Neural cell (in vitro differentiated cells): ENCODE measurements at regions not wholly inside any gene's neighbourhood (a gene's known extent, or its start where the extent isn't known, plus 50 kb on each side); places are given as distances from the start of the nearest gene placed in this dataset.

Source experiments
- CTCF ChIP-seq: fragments of 450-650 bp; IDR thresholded peaks from 2 replicates; pipeline ENCODE4 v1.5.1; 2014; ENCODE audit warnings: antibody characterized with exemption, mild to moderate bottlenecking, moderate library complexity; ENCODE audit not compliant: poor library complexity, severe bottlenecking
- EP300 ChIP-seq: fragments of 450-650 bp; conservative IDR thresholded peaks from 2 replicates; pipeline ENCODE4 v1.6.1; 2014; ENCODE audit warnings: antibody characterized with exemption, mild to moderate bottlenecking, moderate library complexity; ENCODE audit not compliant: poor library complexity, severe bottlenecking
- EZH2 ChIP-seq: fragments of 200-600, 300-800 bp; shearing (Covaris generic), sonication (generic); IDR thresholded peaks from 2 replicates; pipeline ENCODE4 v1.6.1; 2014; ENCODE audit warnings: antibody characterized with exemption, low read length, borderline replicate concordance, mild to moderate bottlenecking; ENCODE audit not compliant: insufficient read depth, poor library complexity, severe bottlenecking
- MXI1 ChIP-seq: fragments of 450-650 bp; conservative IDR thresholded peaks from 2 replicates; pipeline ENCODE4 v1.6.1; 2014; ENCODE audit warnings: antibody characterized with exemption, mild to moderate bottlenecking; ENCODE audit not compliant: poor library complexity, severe bottlenecking
- POLR2AphosphoS5 ChIP-seq: IDR thresholded peaks from 2 replicates; pipeline ENCODE4 v1.6.1; 2012
- RAD21 ChIP-seq: fragments of 450-650 bp; conservative IDR thresholded peaks from 2 replicates; pipeline ENCODE4 v1.6.1; 2014; ENCODE audit warnings: antibody characterized with exemption, mild to moderate bottlenecking, moderate library complexity
- REST ChIP-seq: IDR thresholded peaks from 2 replicates; pipeline ENCODE4 v1.6.1; 2012; ENCODE audit warnings: borderline replicate concordance
- TAF1 ChIP-seq: IDR thresholded peaks from 2 replicates; pipeline ENCODE4 v1.6.1; 2012; ENCODE audit warnings: low read depth

GRCh38 chr3:118187221-118187620, 847.4 kb downstream of the IGSF11 start:
- TF ChIP-seq CTCF (no peak), POLR2AphosphoS5 (no peak), EZH2 (no peak), EP300 (no peak), RAD21 (no peak), TAF1 (no peak), REST (no peak), MXI1 (no peak)
